Panc1 (cell line): ENCODE measurements at regions not wholly inside any gene's neighbourhood (a gene's known extent, or its start where the extent isn't known, plus 50 kb on each side); places are given as distances from the start of the nearest gene placed in this dataset.

ENCODE experiments used
- ATAC-seq: fragments of 200-7000 bp; cut with Tn5 transposase; 2 replicates; pipeline ENCODE4 v1.9.1; 2020; ENCODE audit warnings: mild to moderate bottlenecking, moderate library complexity
- BruUV-seq: library from RNA; stranded (reverse); fragments of 400-500 nt; replicated peaks from 2 replicates; lab custom pipeline; 2021; lab: Mats Ljungman, UMichigan
- CTCF ChIA-PET: fragments of 300-600 bp; sonication (Branson Sonifier 250); formaldehyde crosslinking; loops from one replicate; lab custom pipeline; 2022; ENCODE audit warnings: antibody characterized with exemption; lab: Charles Lee
- POLR2A ChIA-PET: fragments of 300-600 bp; sonication (Branson Sonifier 250); formaldehyde crosslinking; loops from one replicate; lab custom pipeline; 2022; ENCODE audit warnings: antibody characterized with exemption; lab: Charles Lee
- DNase-seq: peaks from one replicate; pipeline ENCODE4 v3.0.0-alpha.2; 2010; ENCODE audit warnings: low read depth, low spot score
- H3K27ac ChIP-seq: 2 replicates; pipeline ENCODE4 v1.5.1; 2011; ENCODE audit warnings: mild to moderate bottlenecking, low read length, inconsistent platforms
- H3K27me3 ChIP-seq: fragments of 200-500 bp; sonication (Bioruptor generic); 2 replicates; pipeline ENCODE4 v1.6.0; 2014; ENCODE audit warnings: low read length, inconsistent platforms; ENCODE audit not compliant: control insufficient read depth, insufficient read depth
- H3K36me3 ChIP-seq: fragments of 200-500 bp; sonication (Bioruptor generic); 2 replicates; pipeline ENCODE4 v1.5.1; 2014; ENCODE audit warnings: inconsistent platforms, mild to moderate bottlenecking, low read length, moderate library complexity; ENCODE audit not compliant: control insufficient read depth, insufficient read depth
- H3K4me1 ChIP-seq: 2 replicates; pipeline ENCODE4 v1.5.1; 2011; ENCODE audit warnings: inconsistent platforms, mild to moderate bottlenecking, low read length, moderate library complexity; ENCODE audit not compliant: control insufficient read depth, insufficient read depth
- H3K4me3 ChIP-seq, 2 experiments: 2 replicates each; pipeline ENCODE4 v1.5.1; 2011 to 2012; ENCODE audit warnings: low read depth in 2 of 2, low read length in 2 of 2, mild to moderate bottlenecking in 2 of 2, inconsistent platforms in 1 of 2, moderate library complexity in 1 of 2
- H3K9me3 ChIP-seq: fragments of 200-500 bp; sonication (Bioruptor generic); 2 replicates; pipeline ENCODE4 v1.5.1; 2014; ENCODE audit warnings: low read depth, mild to moderate bottlenecking, inconsistent platforms, low read length, moderate library complexity; ENCODE audit not compliant: control insufficient read depth, insufficient read depth
- CTCF ChIP-seq: fragments of 450-650 bp; IDR thresholded peaks from 2 replicates; pipeline ENCODE4 v1.5.1; 2017; ENCODE audit warnings: mild to moderate bottlenecking
- POLR2AphosphoS5 ChIP-seq: IDR thresholded peaks from 2 replicates; pipeline ENCODE4 v1.6.1; 2012; ENCODE audit warnings: mild to moderate bottlenecking, low read depth, low read length, moderate library complexity
- SIN3A ChIP-seq: IDR thresholded peaks from 2 replicates; pipeline ENCODE4 v1.6.1; 2012; ENCODE audit warnings: low read depth, mild to moderate bottlenecking, low read length, moderate library complexity, borderline replicate concordance; ENCODE audit not compliant: insufficient read depth
- TCF7L2 ChIP-seq: IDR thresholded peaks from 2 replicates; pipeline ENCODE4 v1.6.1; 2011; ENCODE audit warnings: mild to moderate bottlenecking, low read depth, low read length, inconsistent platforms
- in situ Hi-C: cut with HindIII; loops from 2 replicates; pipeline ENCODE4 v1.10.0; 2016; ENCODE audit warnings: low sequenced_read_pairs, low pct_unique_long_range_greater_than_20kb
- intact Hi-C: fragments of 100-400 bp; cut with micrococcal nuclease; formaldehyde crosslinking; loops from one replicate; pipeline ENCODE4 v1.10.0; 2022; ENCODE audit not compliant: unreplicated experiment
- TF ChIP-seq, protein P1 (sequence below), 2 experiments: IDR thresholded peaks; 2 replicates each; pipeline ENCODE4 v1.6.1; 2011 to 2012; ENCODE audit warnings: low read depth in 2 of 2, control low read depth in 1 of 2, low read length in 1 of 2, mild to moderate bottlenecking in 1 of 2, moderate library complexity in 1 of 2; ENCODE audit not compliant: insufficient read depth in 1 of 2

DNA sequence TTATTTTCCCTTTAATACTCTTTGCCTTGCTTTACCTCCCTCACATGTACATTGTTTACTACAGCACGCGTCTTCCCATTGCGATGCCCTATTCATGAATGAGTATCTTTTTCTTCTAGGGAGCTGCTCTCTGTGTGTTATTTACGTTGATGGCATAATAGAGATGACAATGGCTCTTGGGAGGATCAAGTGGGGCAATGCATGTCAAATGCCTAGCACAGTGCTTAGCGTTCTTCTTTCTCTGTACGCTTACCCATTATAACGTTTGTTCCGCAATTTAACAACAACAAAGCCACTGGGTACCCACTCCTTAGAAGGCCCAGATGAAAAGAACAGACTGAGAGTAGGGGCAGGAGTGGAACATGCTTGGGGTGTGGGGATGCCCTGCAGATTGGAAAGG is 271.6 kb upstream of the TNRC6C start:
- TF ChIP-seq SIN3A (no peak), TCF7L2 (no peak), CTCF (no peak), POLR2AphosphoS5 (no peak)
- TF ChIP-seq, protein P1, sequence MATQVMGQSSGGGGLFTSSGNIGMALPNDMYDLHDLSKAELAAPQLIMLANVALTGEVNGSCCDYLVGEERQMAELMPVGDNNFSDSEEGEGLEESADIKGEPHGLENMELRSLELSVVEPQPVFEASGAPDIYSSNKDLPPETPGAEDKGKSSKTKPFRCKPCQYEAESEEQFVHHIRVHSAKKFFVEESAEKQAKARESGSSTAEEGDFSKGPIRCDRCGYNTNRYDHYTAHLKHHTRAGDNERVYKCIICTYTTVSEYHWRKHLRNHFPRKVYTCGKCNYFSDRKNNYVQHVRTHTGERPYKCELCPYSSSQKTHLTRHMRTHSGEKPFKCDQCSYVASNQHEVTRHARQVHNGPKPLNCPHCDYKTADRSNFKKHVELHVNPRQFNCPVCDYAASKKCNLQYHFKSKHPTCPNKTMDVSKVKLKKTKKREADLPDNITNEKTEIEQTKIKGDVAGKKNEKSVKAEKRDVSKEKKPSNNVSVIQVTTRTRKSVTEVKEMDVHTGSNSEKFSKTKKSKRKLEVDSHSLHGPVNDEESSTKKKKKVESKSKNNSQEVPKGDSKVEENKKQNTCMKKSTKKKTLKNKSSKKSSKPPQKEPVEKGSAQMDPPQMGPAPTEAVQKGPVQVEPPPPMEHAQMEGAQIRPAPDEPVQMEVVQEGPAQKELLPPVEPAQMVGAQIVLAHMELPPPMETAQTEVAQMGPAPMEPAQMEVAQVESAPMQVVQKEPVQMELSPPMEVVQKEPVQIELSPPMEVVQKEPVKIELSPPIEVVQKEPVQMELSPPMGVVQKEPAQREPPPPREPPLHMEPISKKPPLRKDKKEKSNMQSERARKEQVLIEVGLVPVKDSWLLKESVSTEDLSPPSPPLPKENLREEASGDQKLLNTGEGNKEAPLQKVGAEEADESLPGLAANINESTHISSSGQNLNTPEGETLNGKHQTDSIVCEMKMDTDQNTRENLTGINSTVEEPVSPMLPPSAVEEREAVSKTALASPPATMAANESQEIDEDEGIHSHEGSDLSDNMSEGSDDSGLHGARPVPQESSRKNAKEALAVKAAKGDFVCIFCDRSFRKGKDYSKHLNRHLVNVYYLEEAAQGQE (IDR thresholded peaks at IDR 0.05; ENCODE audit: insufficient read depth in 1 of 2, low read depth in 2 of 2, low read length in 1 of 2): no peak
- in situ Hi-C loops: no loop called here
- no peak for ATAC-seq
- Histone ChIP-seq H3K27ac (no peak overlapping the region), H3K36me3 (no peaks in the 10 kb centered on the region), H3K4me1 (no peaks in the 10 kb centered on the region), H3K4me3 (no peak overlapping the region), H3K9me3 (no peaks in the 10 kb centered on the region), H3K27me3 (peaks cover 22% of the 10 kb centered on the region)
- ChIA-PET POLR2A (no interaction called here), CTCF (no interaction called here)
- intact Hi-C loops: no loop called here
- BruUV-seq: no TSS peak
- no peak for DNase-seq

DNA sequence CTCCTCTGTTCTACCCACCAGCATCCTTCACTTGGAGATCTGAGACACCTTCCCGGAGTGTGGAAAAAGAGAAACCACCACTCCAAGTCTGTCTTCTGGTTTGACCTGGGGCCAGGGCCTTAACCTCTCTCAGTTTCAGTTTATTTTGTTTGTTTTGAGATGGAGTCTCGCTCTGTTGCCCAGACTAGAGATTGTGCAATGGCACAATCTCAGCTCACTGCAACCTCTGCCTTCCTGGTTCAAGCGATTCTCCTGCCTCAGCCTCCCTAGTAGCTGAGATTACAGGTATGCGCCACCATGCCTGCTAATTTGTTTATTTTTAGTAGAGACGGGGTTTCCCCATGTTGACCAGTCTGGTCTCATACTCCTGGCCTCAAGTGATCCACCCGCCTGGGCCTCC is 271.1 kb upstream of the TNRC6C start:
- POLR2A ChIA-PET: no interaction called here
- intact Hi-C loops (no loop called here), in situ Hi-C loops (no loop called here)
- CTCF ChIA-PET: no interaction called here
- no peaks in the 10 kb centered on the region for H3K9me3 ChIP-seq
- ATAC-seq (no peak), DNase-seq (no peak)
- H3K27me3 ChIP-seq: peaks cover 27% of the 10 kb centered on the region
- no TSS peak for BruUV-seq
- no peaks in the 10 kb centered on the region for H3K4me1 ChIP-seq
- no peak overlapping the region for H3K4me3 ChIP-seq
- no peaks in the 10 kb centered on the region for H3K36me3 ChIP-seq
- no peak overlapping the region for H3K27ac ChIP-seq
- TF ChIP-seq POLR2AphosphoS5: no peak
- TF ChIP-seq, protein P1 (IDR thresholded peaks at IDR 0.05; ENCODE audit: insufficient read depth in 1 of 2, low read depth in 2 of 2, low read length in 1 of 2): no peak
- TF ChIP-seq SIN3A: no peak
- no peak for TF ChIP-seq CTCF
- TF ChIP-seq TCF7L2: no peak
